ENCODE measurements at regions not wholly inside any gene's neighbourhood (a gene's known extent, or its start where the extent isn't known, plus 50 kb on each side); places are given as distances from the start of the nearest gene placed in this dataset.

- DNase-seq = no peak
- Histone ChIP-seq H3K27ac (ENCODE audit: low read length) (no peak overlapping the region), H3K9me3 (no peaks in the 10 kb centered on the region), H3K4me1 (ENCODE audit: control insufficient read depth in 1 of 2, extremely low read depth in 1 of 2, insufficient read depth in 2 of 2, low read length in 2 of 2) (no peaks in the 10 kb centered on the region), H3K4me3 (ENCODE audit: control insufficient read depth in 1 of 2, extremely low read depth in 1 of 2, low read length in 1 of 2) (no peak overlapping the region), H3K27me3 (replicated peaks in 1 of 2; ENCODE audit: control insufficient read depth in 2 of 2, extremely low read depth in 1 of 2, insufficient read depth in 2 of 2, low read length in 1 of 2) (no peaks in the 10 kb centered on the region), H3K36me3 (ENCODE audit: control insufficient read depth in 2 of 2, extremely low read depth in 1 of 2, insufficient read depth in 1 of 2, low read length in 1 of 2) (no peaks in the 10 kb centered on the region)
- Mint-ChIP-seq H3K27me3 (peaks cover under 1 to 6% of the 10 kb centered on the region in 2 donors), H3K27ac (no peak overlapping the region), H3K4me3 (no peak overlapping the region), H3K4me1 (no peaks in the 10 kb centered on the region), H3K36me3 (no peaks in the 10 kb centered on the region), H3K9me3 (no peaks in the 10 kb centered on the region)
- 80% methylated on average over 2 of the region's 4 CpGs for WGBS (ENCODE audit: insufficient coverage)
- no peak for ATAC-seq (replicated peaks in 1 of 4)
- CTCF ChIA-PET = interaction anchor here (1.1 to 1.4 kb wide), 2 partner anchors 10 to 13 kb away, joined by 3 read pairs; no protein-coding TSS in a partner anchor
- POLR2A ChIA-PET = no interaction called here
Observed at GRCh38 chr3:156016902-156017301, 103.5 kb upstream of the KCNAB1 start.

GRCh38 chr3:156017352-156018030, 102.9 kb upstream of the KCNAB1 start:
- POLR2A ChIA-PET = no interaction called here
- Mint-ChIP-seq H3K27ac (no peak overlapping the region), H3K27me3 (peaks cover 0 to 3% of the 10 kb centered on the region in 2 donors)

DNA sequence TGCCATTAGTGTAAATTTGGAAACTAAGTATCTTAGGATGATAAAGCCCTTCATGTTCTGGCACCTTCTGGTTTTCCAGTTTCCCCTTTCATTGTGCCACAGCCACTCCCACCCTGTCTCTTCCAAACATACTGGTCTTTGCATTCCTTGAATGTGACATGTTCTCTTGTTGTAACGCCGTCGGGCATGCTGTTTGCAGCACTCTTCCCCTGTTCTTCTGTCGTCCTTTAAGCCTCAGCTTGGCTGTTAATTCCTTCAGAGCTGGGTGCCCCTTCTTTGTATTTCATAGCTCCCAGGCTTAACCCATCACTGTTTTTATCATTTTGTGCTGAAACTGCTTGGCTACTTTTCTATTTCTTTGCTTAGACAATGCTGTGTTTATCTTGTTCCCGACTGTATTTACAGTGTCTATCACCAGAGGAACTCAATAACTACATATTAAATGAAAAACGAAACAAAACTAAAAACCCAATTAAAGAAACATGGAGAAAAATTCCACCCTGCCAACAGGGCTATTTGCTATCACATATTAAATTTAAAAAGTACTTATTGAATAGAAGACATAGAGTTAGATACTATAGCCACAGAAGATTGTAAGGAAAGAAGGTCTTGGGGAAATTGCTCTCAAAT, 95.4 kb upstream of the KCNAB1 start:
- ChIA-PET CTCF (no interaction called here), POLR2A (no interaction called here)
- 92% methylated on average over 4 of the region's 6 CpGs for WGBS (ENCODE audit: insufficient coverage)
- no peaks in the 10 kb centered on the region for H3K36me3 ChIP-seq (ENCODE audit: control insufficient read depth in 2 of 2, extremely low read depth in 1 of 2, insufficient read depth in 1 of 2, low read length in 1 of 2)
- H3K27ac ChIP-seq (ENCODE audit: low read length) = no peak overlapping the region
- DNase-seq = no peak
- peaks cover 0 to 9% of the 10 kb centered on the region in 2 donors for H3K27me3 Mint-ChIP-seq
- no peak overlapping the region for H3K4me3 ChIP-seq (ENCODE audit: control insufficient read depth in 1 of 2, extremely low read depth in 1 of 2, low read length in 1 of 2)
- no peak overlapping the region for H3K27ac Mint-ChIP-seq
- no peak overlapping the region for H3K4me3 Mint-ChIP-seq
- H3K4me1 ChIP-seq (ENCODE audit: control insufficient read depth in 1 of 2, extremely low read depth in 1 of 2, insufficient read depth in 2 of 2, low read length in 2 of 2) = no peaks in the 10 kb centered on the region
- H3K36me3 Mint-ChIP-seq = no peaks in the 10 kb centered on the region
- no peaks in the 10 kb centered on the region for H3K9me3 Mint-ChIP-seq
- no peaks in the 10 kb centered on the region for H3K9me3 ChIP-seq
- no peak for ATAC-seq (replicated peaks in 1 of 4)
- H3K4me1 Mint-ChIP-seq = no peaks in the 10 kb centered on the region
- no peaks in the 10 kb centered on the region for H3K27me3 ChIP-seq (replicated peaks in 1 of 2; ENCODE audit: control insufficient read depth in 2 of 2, extremely low read depth in 1 of 2, insufficient read depth in 2 of 2, low read length in 1 of 2)

More at GRCh38 chr3:156017352-156018030, 102.9 kb upstream of the KCNAB1 start:
- Histone ChIP-seq H3K4me1 (ENCODE audit: control insufficient read depth in 1 of 2, extremely low read depth in 1 of 2, insufficient read depth in 2 of 2, low read length in 2 of 2) (no peaks in the 10 kb centered on the region), H3K36me3 (ENCODE audit: control insufficient read depth in 2 of 2, extremely low read depth in 1 of 2, insufficient read depth in 1 of 2, low read length in 1 of 2) (no peaks in the 10 kb centered on the region), H3K9me3 (no peaks in the 10 kb centered on the region), H3K27ac (ENCODE audit: low read length) (no peak overlapping the region), H3K27me3 (replicated peaks in 1 of 2; ENCODE audit: control insufficient read depth in 2 of 2, extremely low read depth in 1 of 2, insufficient read depth in 2 of 2, low read length in 1 of 2) (no peaks in the 10 kb centered on the region), H3K4me3 (ENCODE audit: control insufficient read depth in 1 of 2, extremely low read depth in 1 of 2, low read length in 1 of 2) (no peak overlapping the region)
- H3K9me3 Mint-ChIP-seq = no peaks in the 10 kb centered on the region
- H3K36me3 Mint-ChIP-seq = no peaks in the 10 kb centered on the region
- DNase-seq = no peak
- ATAC-seq (replicated peaks in 1 of 4) = no peak
- CTCF ChIA-PET = interaction anchor here (1.1 to 1.4 kb wide), 2 partner anchors 10 to 13 kb away, joined by 3 read pairs; no protein-coding TSS in a partner anchor
- H3K4me1 Mint-ChIP-seq = no peaks in the 10 kb centered on the region
- H3K4me3 Mint-ChIP-seq = no peak overlapping the region

GRCh38 chr3:156029208-156029607, 91.2 kb upstream of the KCNAB1 start:
- Mint-ChIP-seq H3K4me3 (no peak overlapping the region), H3K27ac (no peak overlapping the region), H3K9me3 (no peaks in the 10 kb centered on the region), H3K4me1 (no peaks in the 10 kb centered on the region), H3K27me3 (peaks cover 0 to 11% of the 10 kb centered on the region in 2 donors), H3K36me3 (no peaks in the 10 kb centered on the region)
- ChIA-PET CTCF (no interaction called here), POLR2A (no interaction called here)
- no peak for ATAC-seq (replicated peaks in 1 of 4)
- Histone ChIP-seq H3K9me3 (no peaks in the 10 kb centered on the region), H3K4me3 (ENCODE audit: control insufficient read depth in 1 of 2, extremely low read depth in 1 of 2, low read length in 1 of 2) (no peak overlapping the region), H3K4me1 (ENCODE audit: control insufficient read depth in 1 of 2, extremely low read depth in 1 of 2, insufficient read depth in 2 of 2, low read length in 2 of 2) (no peaks in the 10 kb centered on the region), H3K27ac (ENCODE audit: low read length) (no peak overlapping the region), H3K27me3 (replicated peaks in 1 of 2; ENCODE audit: control insufficient read depth in 2 of 2, extremely low read depth in 1 of 2, insufficient read depth in 2 of 2, low read length in 1 of 2) (no peaks in the 10 kb centered on the region), H3K36me3 (ENCODE audit: control insufficient read depth in 2 of 2, extremely low read depth in 1 of 2, insufficient read depth in 1 of 2, low read length in 1 of 2) (no peaks in the 10 kb centered on the region)
- 94% methylated on average over 3 of the region's 4 CpGs for WGBS (ENCODE audit: insufficient coverage)
- DNase-seq = no peak

DNA sequence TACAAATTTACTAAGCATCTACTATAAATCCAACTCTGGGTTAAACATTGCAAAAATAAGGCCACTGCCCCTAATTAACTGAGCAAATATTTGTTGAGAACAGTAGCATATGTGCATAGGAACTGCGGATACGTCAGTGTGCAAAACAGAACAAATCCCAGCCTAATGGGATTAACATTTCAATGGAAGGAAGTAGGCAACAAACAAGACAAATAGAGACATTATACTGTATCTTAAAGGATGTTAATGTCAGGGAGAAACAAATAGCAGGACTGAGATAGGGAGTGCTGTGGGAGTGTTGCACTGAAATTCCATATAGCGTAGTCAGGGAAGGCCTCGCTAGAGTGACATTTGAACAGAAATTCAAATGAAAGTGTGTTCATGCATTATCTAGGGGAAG, 89.7 kb upstream of the KCNAB1 start:
- H3K36me3 ChIP-seq (ENCODE audit: control insufficient read depth in 2 of 2, extremely low read depth in 1 of 2, insufficient read depth in 1 of 2, low read length in 1 of 2) = no peaks in the 10 kb centered on the region
- Mint-ChIP-seq H3K27ac (no peak overlapping the region), H3K4me3 (no peak overlapping the region), H3K4me1 (no peaks in the 10 kb centered on the region), H3K9me3 (no peaks in the 10 kb centered on the region), H3K27me3 (peaks cover 0 to 4% of the 10 kb centered on the region in 2 donors), H3K36me3 (no peaks in the 10 kb centered on the region)
- WGBS (ENCODE audit: insufficient coverage) = 100% methylated on average over 2 of the region's 4 CpGs
- ChIA-PET POLR2A (no interaction called here), CTCF (interaction anchor here (0.6 to 1.0 kb wide), 2 partner anchors 13 to 1282 kb away, joined by 3 to 7 read pairs; no protein-coding TSS in a partner anchor)
- no peak for DNase-seq
- no peaks in the 10 kb centered on the region for H3K9me3 ChIP-seq
- H3K27me3 ChIP-seq (replicated peaks in 1 of 2; ENCODE audit: control insufficient read depth in 2 of 2, extremely low read depth in 1 of 2, insufficient read depth in 2 of 2, low read length in 1 of 2) = no peaks in the 10 kb centered on the region
- no peak overlapping the region for H3K4me3 ChIP-seq (ENCODE audit: control insufficient read depth in 1 of 2, extremely low read depth in 1 of 2, low read length in 1 of 2)
- H3K27ac ChIP-seq (ENCODE audit: low read length) = no peak overlapping the region
- H3K4me1 ChIP-seq (ENCODE audit: control insufficient read depth in 1 of 2, extremely low read depth in 1 of 2, insufficient read depth in 2 of 2, low read length in 2 of 2) = no peaks in the 10 kb centered on the region
- ATAC-seq (replicated peaks in 1 of 4) = no peak

DNA sequence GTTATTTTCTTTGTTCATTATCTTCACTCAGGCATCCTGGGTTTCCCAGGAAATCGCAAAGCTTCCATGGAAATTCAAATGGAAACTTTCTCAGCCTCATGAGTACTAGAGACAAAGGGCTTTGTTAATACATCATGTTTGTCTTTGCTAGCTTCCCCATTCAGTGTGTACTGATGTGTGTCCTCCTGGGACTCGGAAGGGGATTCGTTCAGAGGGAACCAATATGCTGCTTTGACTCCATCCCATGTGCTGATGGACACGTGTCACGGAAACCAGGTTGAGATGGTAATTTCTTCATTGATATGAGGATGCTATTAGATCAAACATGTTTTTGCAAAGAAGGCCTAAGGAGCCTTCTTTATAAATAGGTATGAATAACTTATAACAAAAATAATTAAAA, 87.0 kb upstream of the KCNAB1 start:
- no peak overlapping the region for H3K4me3 ChIP-seq (ENCODE audit: control insufficient read depth in 1 of 2, extremely low read depth in 1 of 2, low read length in 1 of 2)
- H3K9me3 ChIP-seq = no peaks in the 10 kb centered on the region
- no peaks in the 10 kb centered on the region for H3K27me3 ChIP-seq (replicated peaks in 1 of 2; ENCODE audit: control insufficient read depth in 2 of 2, extremely low read depth in 1 of 2, insufficient read depth in 2 of 2, low read length in 1 of 2)
- no peak for ATAC-seq (replicated peaks in 1 of 4)
- Mint-ChIP-seq H3K9me3 (no peaks in the 10 kb centered on the region), H3K4me1 (no peaks in the 10 kb centered on the region), H3K4me3 (no peak overlapping the region), H3K27me3 (peaks cover 3 to 7% of the 10 kb centered on the region in 2 donors), H3K36me3 (no peaks in the 10 kb centered on the region), H3K27ac (no peak overlapping the region)
- DNase-seq = no peak
- no peaks in the 10 kb centered on the region for H3K4me1 ChIP-seq (ENCODE audit: control insufficient read depth in 1 of 2, extremely low read depth in 1 of 2, insufficient read depth in 2 of 2, low read length in 2 of 2)
- 76% methylated on average over 4 of the region's 5 CpGs for WGBS (ENCODE audit: insufficient coverage)
- no peak overlapping the region for H3K27ac ChIP-seq (ENCODE audit: low read length)
- ChIA-PET CTCF (interaction anchor here in 1 of 2 donors (1.1 kb wide), 1 partner anchor 14 kb away, joined by 3 read pairs; no protein-coding TSS in a partner anchor), POLR2A (no interaction called here)
- no peaks in the 10 kb centered on the region for H3K36me3 ChIP-seq (ENCODE audit: control insufficient read depth in 2 of 2, extremely low read depth in 1 of 2, insufficient read depth in 1 of 2, low read length in 1 of 2)
